AG04450 (cell line): ENCODE measurements at regions not wholly inside any gene's neighbourhood (a gene's known extent, or its start where the extent isn't known, plus 50 kb on each side); places are given as distances from the start of the nearest gene placed in this dataset.

ENCODE experiments used
- CTCF ChIA-PET: fragments of 300-600, 350-600 bp; formaldehyde crosslinking; extraction: SDS; loops from one replicate; lab custom pipeline; 2022; ENCODE audit warnings: antibody characterized with exemption, inconsistent platforms; lab: Charles Lee
- POLR2A ChIA-PET: fragments of 350-600 bp; formaldehyde crosslinking; extraction: SDS; loops from one replicate; lab custom pipeline; 2021; ENCODE audit warnings: antibody characterized with exemption, inconsistent platforms; lab: Yijun Ruan, JAX
- DNase-seq: peaks from one replicate; pipeline ENCODE4 v3.0.0-alpha.2; 2011; ENCODE audit warnings: low read depth, low spot score
- H3K27ac ChIP-seq: one replicate; pipeline ENCODE4 v1.5.1; 2012; ENCODE audit warnings: low read depth, low read length, control low read depth
- H3K27me3 ChIP-seq: one replicate; pipeline ENCODE4 v1.6.0; 2012; ENCODE audit warnings: low read length; ENCODE audit not compliant: control insufficient read depth, insufficient read depth
- H3K4me3 ChIP-seq: 2 replicates; pipeline ENCODE4 v1.5.1; 2011; ENCODE audit warnings: mild to moderate bottlenecking, low read depth, low read length, control low read depth
- H3K9me3 ChIP-seq: 2 replicates; pipeline ENCODE4 v1.5.1; 2012; ENCODE audit warnings: low read length; ENCODE audit not compliant: control insufficient read depth, insufficient read depth
- TF ChIP-seq, protein P1 (sequence below): IDR thresholded peaks from 2 replicates; pipeline ENCODE4 v1.5.1; 2011; ENCODE audit warnings: low read depth, low read length, control low read depth, inconsistent platforms

DNA sequence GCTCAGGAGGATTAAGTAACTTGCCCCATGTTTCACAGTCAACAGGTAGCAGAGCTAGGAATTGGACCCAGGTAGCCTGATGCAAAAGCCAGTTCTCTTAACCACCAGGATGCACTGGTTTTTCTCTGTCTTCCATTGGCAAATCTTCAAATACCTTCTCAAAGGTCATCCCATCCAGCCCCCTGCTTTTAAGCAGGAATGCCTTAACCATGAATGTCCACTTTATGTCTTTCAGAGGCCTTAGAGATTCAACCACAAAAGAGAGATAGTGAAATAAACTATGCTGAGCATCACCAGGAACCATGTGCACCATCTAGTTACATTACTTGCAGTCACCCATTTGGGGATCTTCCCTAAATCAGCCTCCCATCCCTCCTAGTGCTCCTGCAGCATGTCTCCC, 94.3 kb downstream of the C17orf67 start:
- TF ChIP-seq, protein P1, sequence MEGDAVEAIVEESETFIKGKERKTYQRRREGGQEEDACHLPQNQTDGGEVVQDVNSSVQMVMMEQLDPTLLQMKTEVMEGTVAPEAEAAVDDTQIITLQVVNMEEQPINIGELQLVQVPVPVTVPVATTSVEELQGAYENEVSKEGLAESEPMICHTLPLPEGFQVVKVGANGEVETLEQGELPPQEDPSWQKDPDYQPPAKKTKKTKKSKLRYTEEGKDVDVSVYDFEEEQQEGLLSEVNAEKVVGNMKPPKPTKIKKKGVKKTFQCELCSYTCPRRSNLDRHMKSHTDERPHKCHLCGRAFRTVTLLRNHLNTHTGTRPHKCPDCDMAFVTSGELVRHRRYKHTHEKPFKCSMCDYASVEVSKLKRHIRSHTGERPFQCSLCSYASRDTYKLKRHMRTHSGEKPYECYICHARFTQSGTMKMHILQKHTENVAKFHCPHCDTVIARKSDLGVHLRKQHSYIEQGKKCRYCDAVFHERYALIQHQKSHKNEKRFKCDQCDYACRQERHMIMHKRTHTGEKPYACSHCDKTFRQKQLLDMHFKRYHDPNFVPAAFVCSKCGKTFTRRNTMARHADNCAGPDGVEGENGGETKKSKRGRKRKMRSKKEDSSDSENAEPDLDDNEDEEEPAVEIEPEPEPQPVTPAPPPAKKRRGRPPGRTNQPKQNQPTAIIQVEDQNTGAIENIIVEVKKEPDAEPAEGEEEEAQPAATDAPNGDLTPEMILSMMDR: no peak
- Histone ChIP-seq H3K4me3 (no peak overlapping the region), H3K27me3 (peaks cover 8% of the 10 kb centered on the region), H3K27ac (no peak overlapping the region), H3K9me3 (peaks cover 5% of the 10 kb centered on the region)
- DNase-seq: no peak
- CTCF ChIA-PET: interaction anchor here (5.0 kb wide), 1 partner anchor 23 kb away, joined by 29 read pairs; no protein-coding TSS in a partner anchor
- POLR2A ChIA-PET: no interaction called here

- ChIA-PET CTCF (interaction anchor here (1.0 to 5.0 kb wide), 2 partner anchors 24 to 41 kb away, joined by 3 to 29 read pairs; no protein-coding TSS in a partner anchor), POLR2A (no interaction called here)
- TF ChIP-seq, protein P1: no peak
- Histone ChIP-seq H3K27me3 (peaks cover 5% of the 10 kb centered on the region), H3K27ac (no peak overlapping the region), H3K4me3 (no peak overlapping the region), H3K9me3 (peaks cover 9% of the 10 kb centered on the region)
- no peak for DNase-seq
These were observed 93.9 kb downstream of the C17orf67 start for GRCh38 chr17:56739776-56740175.

- Histone ChIP-seq H3K27me3 (peaks cover 5% of the 10 kb centered on the region), H3K9me3 (peaks cover 11% of the 10 kb centered on the region), H3K27ac (no peak overlapping the region), H3K4me3 (no peak overlapping the region)
- TF ChIP-seq, protein P1: no peak
- ChIA-PET POLR2A (no interaction called here), CTCF (interaction anchor here (1.0 to 5.0 kb wide), 2 partner anchors 25 to 40 kb away, joined by 3 to 29 read pairs; no protein-coding TSS in a partner anchor)
- DNase-seq: no peak
These were observed 93.2 kb downstream of the C17orf67 start for GRCh38 chr17:56740481-56740880.
